Nucleus accumbens (tissue), 56 donors: ENCODE measurements at regions not wholly inside any gene's neighbourhood (a gene's known extent, or its start where the extent isn't known, plus 50 kb on each side); places are given as distances from the start of the nearest gene placed in this dataset.

Experiments
- DNase-seq, 56 donors: peaks; one replicate each; lab custom pipeline; 2025; lab: John Stamatoyannopoulos, UW

GRCh38 chr15:89421219-89421618 is 75.2 kb downstream of the RHCG start:
- no peak for DNase-seq

- DNase-seq, result peak in 15 of 56 donors; percentile 5 to 50 (median 13)
Observed at GRCh38 chr15:89419370-89419984, 76.9 kb downstream of the RHCG start.

GRCh38 chr15:89417206-89417725 is 79.1 kb downstream of the RHCG start:
- DNase-seq, result no peak

GRCh38 chr15:89416339-89417183 is 79.8 kb downstream of the RHCG start:
- DNase-seq, result peak in 19 of 56 donors; percentile 4 to 56 (median 21)

GRCh38 chr15:89414571-89414970 is 79.9 kb upstream of the POLG start:
- DNase-seq, result no peak

- DNase-seq, result no peak
Observed at GRCh38 chr15:89413877-89414276, 79.3 kb upstream of the POLG start.

GRCh38 chr15:89412905-89413411 is 78.3 kb upstream of the POLG start:
- DNase-seq, result no peak

- DNase-seq, result no peak
Observed at GRCh38 chr15:89410039-89410435, 75.4 kb upstream of the POLG start.

- no peak for DNase-seq
Observed at GRCh38 chr15:89409184-89410038, 74.8 kb upstream of the POLG start.

GRCh38 chr15:89408372-89409183 is 74.0 kb upstream of the POLG start:
- no peak for DNase-seq

- no peak for DNase-seq
Observed at GRCh38 chr15:89406940-89407607, 72.5 kb upstream of the POLG start.

- no peak for DNase-seq
Observed at GRCh38 chr15:89406218-89406939, 71.8 kb upstream of the POLG start.

GRCh38 chr15:89405494-89405893 is 70.9 kb upstream of the POLG start:
- DNase-seq, result no peak

- no peak for DNase-seq
Observed at GRCh38 chr15:89404023-89404422, 69.4 kb upstream of the POLG start.

- no peak for DNase-seq
Observed at GRCh38 chr15:89402518-89402805, 67.8 kb upstream of the POLG start.

GRCh38 chr15:89401631-89402517 is 67.2 kb upstream of the POLG start:
- peak in 5 of 56 donors; percentile 6 to 31 (median 20) for DNase-seq

- no peak for DNase-seq
Observed at GRCh38 chr15:89400782-89401545, 66.3 kb upstream of the POLG start.
